Omental fat pad (tissue), 3 donors: ENCODE measurements at regions not wholly inside any gene's neighbourhood (a gene's known extent, or its start where the extent isn't known, plus 50 kb on each side); places are given as distances from the start of the nearest gene placed in this dataset.

Source experiments
- ATAC-seq: fragments of 150-250 bp; one replicate; pipeline ENCODE4 v1.9.1; 2016; ENCODE audit warnings: mild to moderate bottlenecking, moderate library complexity; ENCODE audit not compliant: low FRiP score
- DNase-seq: peaks from one replicate; pipeline ENCODE4 v3.0.0-alpha.2; 2019; ENCODE audit warnings: low spot score
- TF ChIP-seq, protein P1 (sequence below), 3 donors: fragments of 450-650 bp; IDR thresholded peaks; one replicate each; pipeline ENCODE4 v1.5.1; 2016 to 2017; ENCODE audit warnings: antibody characterized with exemption in 3 of 3, mild to moderate bottlenecking in 3 of 3, moderate library complexity in 2 of 3

- ATAC-seq: no peak
- TF ChIP-seq, protein P1, sequence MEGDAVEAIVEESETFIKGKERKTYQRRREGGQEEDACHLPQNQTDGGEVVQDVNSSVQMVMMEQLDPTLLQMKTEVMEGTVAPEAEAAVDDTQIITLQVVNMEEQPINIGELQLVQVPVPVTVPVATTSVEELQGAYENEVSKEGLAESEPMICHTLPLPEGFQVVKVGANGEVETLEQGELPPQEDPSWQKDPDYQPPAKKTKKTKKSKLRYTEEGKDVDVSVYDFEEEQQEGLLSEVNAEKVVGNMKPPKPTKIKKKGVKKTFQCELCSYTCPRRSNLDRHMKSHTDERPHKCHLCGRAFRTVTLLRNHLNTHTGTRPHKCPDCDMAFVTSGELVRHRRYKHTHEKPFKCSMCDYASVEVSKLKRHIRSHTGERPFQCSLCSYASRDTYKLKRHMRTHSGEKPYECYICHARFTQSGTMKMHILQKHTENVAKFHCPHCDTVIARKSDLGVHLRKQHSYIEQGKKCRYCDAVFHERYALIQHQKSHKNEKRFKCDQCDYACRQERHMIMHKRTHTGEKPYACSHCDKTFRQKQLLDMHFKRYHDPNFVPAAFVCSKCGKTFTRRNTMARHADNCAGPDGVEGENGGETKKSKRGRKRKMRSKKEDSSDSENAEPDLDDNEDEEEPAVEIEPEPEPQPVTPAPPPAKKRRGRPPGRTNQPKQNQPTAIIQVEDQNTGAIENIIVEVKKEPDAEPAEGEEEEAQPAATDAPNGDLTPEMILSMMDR (IDR thresholded peaks at IDR 0.05): no peak
- no peak for DNase-seq
Measured at GRCh38 chr2:234615643-234616356, 118.9 kb upstream of the ARL4C start.

DNA sequence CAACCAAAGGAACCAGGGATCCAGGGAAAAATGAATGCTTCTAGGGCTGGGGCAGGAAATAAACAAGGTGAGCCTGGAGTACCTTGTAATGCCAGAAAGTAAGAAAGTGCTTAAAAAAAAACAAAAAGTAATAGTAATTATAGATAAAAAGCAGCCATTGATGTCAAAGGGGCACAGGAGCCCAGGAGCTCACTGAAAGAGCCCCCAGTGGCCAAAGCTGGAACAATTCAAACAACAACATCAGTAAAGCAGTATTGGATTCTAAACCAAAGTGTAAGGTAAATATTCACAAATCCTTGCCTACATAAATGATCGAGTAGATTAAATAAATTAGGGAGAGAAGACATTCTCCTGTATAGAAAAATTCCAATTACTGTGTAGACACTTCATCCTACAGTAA lies 114.3 kb upstream of the ARL4C start:
- TF ChIP-seq, protein P1 (IDR thresholded peaks at IDR 0.05): no peak
- DNase-seq: no peak
- no peak for ATAC-seq

DNA sequence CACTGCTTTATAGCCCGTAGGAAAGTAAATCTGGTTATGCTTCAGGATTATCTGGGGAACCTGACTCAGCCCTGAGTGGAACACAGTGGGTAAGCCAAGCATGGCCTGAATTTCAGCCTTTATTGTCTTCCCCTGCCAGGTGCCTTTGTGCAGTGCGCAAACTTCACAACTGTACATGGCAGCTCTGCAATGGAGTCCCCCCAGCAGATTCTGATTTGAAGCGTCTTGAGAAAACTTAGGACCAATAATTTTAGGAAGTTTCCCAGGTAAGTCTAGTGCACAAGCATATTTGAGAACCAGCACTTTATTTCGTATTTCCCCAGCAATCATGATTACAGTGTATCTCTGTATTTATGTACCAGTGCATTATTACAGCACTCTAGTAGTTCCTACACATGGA lies 112.1 kb upstream of the ARL4C start:
- no peak for DNase-seq
- no peak for ATAC-seq
- TF ChIP-seq, protein P1 (IDR thresholded peaks at IDR 0.05): no peak

- DNase-seq (no peak), ATAC-seq (no peak)
- TF ChIP-seq, protein P1 (IDR thresholded peaks at IDR 0.05): no peak
Measured at GRCh38 chr2:234607691-234608090, 110.8 kb upstream of the ARL4C start.

- DNase-seq: no peak
- TF ChIP-seq, protein P1 (IDR thresholded peaks at IDR 0.05): no peak
- ATAC-seq: peak; percentile 70
Measured at GRCh38 chr2:234606896-234607295, 110.0 kb upstream of the ARL4C start.

DNA sequence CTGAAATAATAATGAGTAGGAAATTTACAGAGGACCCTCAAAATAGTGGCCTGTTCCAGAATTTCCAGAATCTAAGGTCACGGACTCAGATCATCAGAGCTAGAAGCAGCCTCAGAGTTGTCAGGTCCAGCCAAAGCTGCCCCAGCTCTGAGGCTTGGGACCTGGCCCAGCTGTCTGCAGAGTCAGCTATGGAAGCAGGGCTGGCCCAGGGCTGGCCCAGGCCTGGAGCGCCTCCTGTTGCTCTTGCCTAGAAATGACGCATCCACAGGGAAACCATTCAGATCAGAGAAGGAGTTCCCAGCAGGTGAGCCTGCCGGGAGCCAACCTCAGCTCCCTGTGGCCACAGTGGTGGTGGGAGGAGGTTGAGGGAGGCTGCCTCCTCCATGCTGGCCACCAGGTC lies 106.7 kb upstream of the ARL4C start:
- no peak for ATAC-seq
- TF ChIP-seq, protein P1 (IDR thresholded peaks at IDR 0.05): no peak
- no peak for DNase-seq

DNA sequence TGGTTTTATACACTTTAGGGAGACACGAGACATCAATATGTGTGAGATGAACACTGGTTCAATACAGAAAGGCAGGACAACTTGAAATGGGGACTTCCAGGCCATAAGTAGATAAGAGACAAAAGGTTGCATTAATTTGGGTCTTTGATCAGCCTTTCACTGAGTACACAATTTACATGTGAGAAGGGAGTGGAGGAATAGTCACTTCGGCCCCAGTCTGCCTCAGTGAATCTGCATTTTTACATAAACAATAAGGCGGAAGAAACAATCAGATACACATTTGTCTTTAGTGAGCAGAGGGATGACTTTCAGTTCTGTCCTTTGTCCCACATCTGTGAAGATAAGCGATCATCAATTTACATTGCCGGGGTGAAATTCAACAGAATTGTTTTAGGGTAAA lies 104.3 kb upstream of the ARL4C start:
- DNase-seq (no peak), ATAC-seq (no peak)
- TF ChIP-seq, protein P1 (IDR thresholded peaks at IDR 0.05): no peak
